NT2/D1 (cell line): ENCODE measurements at regions not wholly inside any gene's neighbourhood (a gene's known extent, or its start where the extent isn't known, plus 50 kb on each side); places are given as distances from the start of the nearest gene placed in this dataset.
A peak's percentile ranks its signal among the peaks of the same experiment; 100 is the strongest.
"Not testable (repeated sequence)": the region's sequence is repeated elsewhere in the genome, so short reads cannot be mapped to it uniquely, and the experiment has no call there.

Experiments
- DNase-seq: peaks from one replicate; pipeline ENCODE4 v3.0.0-alpha.2; 2011; ENCODE audit warnings: low read depth, low spot score
- H3K27me3 ChIP-seq: 2 replicates; pipeline ENCODE4 v1.6.0; 2011; ENCODE audit warnings: mild to moderate bottlenecking; ENCODE audit not compliant: insufficient read length, insufficient read depth
- H3K36me3 ChIP-seq: 2 replicates; pipeline ENCODE4 v1.6.1; 2011; ENCODE audit warnings: mild to moderate bottlenecking, low read length, mixed read lengths; ENCODE audit not compliant: insufficient read depth, insufficient read length
- H3K4me1 ChIP-seq: 2 replicates; pipeline ENCODE4 v1.5.1; 2011; ENCODE audit not compliant: insufficient read depth, insufficient read length
- H3K4me3 ChIP-seq: 2 replicates; pipeline ENCODE4 v1.5.1; 2011; ENCODE audit warnings: low read depth; ENCODE audit not compliant: insufficient read length
- H3K9ac ChIP-seq: 2 replicates; pipeline ENCODE4 v1.6.0; 2011; ENCODE audit warnings: low read depth; ENCODE audit not compliant: insufficient read length
- H3K9me3 ChIP-seq: 2 replicates; pipeline ENCODE4 v1.5.1; 2011; ENCODE audit warnings: mild to moderate bottlenecking, low read length; ENCODE audit not compliant: insufficient read depth

DNA sequence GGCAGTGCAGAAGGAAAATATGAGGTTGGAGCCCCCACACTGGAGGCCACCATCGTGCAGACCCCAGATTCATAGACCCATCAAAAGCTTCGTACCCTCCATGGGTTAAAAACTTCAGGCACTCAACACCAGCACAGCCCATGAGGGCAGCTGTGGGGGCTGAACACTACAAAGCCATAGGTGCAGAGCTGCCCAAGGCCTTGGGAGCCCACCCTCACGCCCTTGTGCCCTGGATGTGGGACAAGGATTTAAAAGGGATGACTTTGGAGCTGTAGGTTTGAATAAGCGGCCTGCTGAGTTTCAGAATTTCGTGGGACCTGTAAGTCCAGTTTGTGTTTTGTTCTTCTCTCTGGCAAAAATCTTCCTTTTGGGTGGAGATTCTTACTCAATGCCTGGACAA, 747.6 kb downstream of the SPATA31A6 start:
- not testable (repeated sequence) for H3K27me3 ChIP-seq, DNase-seq, H3K4me1 ChIP-seq, H3K9me3 ChIP-seq, H3K36me3 ChIP-seq, H3K9ac ChIP-seq, H3K4me3 ChIP-seq

DNA sequence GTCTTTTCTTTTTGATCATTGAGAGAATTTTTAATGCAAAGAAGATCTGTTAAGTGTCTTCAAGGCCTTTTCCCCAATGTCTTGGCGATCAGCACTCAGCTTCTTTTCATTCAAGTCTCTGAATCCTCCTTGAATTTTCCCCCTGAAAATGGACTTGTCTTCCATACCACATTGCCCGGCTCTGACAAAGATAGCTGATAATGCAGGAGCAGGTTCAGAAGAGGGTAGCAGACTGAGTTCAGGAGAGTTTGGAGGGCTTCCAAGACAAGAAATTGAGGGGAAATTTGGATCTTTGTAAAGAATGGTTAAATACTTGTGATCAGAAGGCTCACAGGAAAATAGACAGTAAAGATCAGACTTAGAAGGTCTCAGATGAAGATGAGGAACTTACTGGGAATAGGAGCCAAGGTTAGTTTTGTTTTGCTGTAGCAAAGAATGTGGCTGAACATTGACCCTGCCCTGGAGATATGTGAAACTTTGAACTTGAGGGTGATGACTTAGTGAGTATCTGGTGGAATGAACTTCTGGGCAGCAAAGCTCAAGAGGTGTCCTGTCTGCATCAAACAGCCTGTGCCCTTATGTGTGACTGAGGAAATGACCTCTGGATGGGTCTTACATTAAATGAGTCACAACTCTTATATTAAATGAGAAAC, 754.2 kb downstream of the SPATA31A6 start:
- not testable (repeated sequence) for H3K4me1 ChIP-seq, H3K4me3 ChIP-seq, H3K27me3 ChIP-seq, H3K36me3 ChIP-seq, DNase-seq, H3K9me3 ChIP-seq, H3K9ac ChIP-seq

DNA sequence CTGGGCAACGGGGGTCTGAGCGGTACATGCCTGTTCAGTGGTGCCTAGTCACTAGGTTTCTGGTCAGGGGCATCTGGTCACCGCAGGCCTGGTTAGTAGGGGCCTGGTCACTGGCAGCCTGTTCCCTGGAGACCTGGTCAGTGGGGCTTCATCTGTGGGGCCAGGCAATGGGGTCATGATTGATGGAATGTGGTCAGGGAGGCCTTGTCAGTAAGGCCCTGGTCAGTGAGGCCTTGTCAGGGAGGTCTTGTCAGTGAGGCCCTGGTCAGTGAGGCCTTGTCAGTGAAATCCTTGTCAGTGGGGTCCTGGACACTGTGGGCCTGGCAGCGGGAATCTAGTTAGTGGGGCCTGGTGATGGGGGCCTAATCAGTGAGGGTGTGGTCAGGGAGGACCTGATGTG, 763.6 kb downstream of the SPATA31A6 start:
- H3K9me3 ChIP-seq, H3K4me1 ChIP-seq, H3K4me3 ChIP-seq, H3K27me3 ChIP-seq, DNase-seq, H3K9ac ChIP-seq, H3K36me3 ChIP-seq: not testable (repeated sequence)

DNA sequence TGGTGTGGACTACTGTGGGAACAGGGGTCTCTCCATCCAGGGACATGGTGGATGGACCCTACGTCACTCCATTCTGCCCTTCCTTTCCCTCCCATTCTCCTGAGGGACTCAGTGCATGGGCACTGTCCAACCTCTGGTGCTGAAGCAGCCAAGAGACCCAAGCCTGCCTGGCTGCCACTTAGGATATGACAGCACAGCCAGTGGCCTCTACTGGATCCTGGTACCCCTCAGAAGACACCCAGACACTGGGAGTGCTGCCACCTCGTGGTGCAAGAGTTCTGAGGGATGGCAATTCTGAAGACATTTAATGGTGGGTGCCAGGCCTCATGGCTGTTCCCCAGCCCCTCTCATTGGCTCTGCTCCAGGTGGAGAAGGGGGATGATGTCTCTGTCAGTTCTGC, 767.8 kb downstream of the SPATA31A6 start:
- DNase-seq, H3K4me3 ChIP-seq, H3K9ac ChIP-seq, H3K36me3 ChIP-seq, H3K9me3 ChIP-seq, H3K4me1 ChIP-seq: not testable (repeated sequence)
- H3K27me3 ChIP-seq = peaks cover 12% of the 10 kb centered on the region

DNA sequence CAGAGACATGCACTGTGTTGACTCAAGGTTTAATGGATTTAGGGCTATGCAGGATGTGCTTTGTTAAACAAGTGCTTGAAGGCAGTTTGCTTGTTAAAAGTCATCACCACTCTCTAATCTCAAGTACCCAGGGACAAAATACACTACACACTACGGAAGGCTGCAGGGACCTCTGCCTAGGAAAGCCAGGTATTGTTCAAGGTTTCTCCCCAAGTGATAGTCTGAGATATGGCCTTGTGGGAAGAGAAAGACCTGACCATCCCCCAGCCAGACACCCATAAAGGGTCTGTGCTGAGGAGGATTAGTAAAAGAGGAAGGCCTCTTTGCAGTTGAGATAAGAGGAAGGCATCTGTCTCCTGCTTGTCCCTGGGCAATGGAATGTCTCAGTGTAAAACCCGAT, 781.7 kb downstream of the SPATA31A6 start:
- not testable (repeated sequence) for H3K9ac ChIP-seq, H3K4me3 ChIP-seq, H3K27me3 ChIP-seq, H3K9me3 ChIP-seq, DNase-seq, H3K36me3 ChIP-seq, H3K4me1 ChIP-seq

DNA sequence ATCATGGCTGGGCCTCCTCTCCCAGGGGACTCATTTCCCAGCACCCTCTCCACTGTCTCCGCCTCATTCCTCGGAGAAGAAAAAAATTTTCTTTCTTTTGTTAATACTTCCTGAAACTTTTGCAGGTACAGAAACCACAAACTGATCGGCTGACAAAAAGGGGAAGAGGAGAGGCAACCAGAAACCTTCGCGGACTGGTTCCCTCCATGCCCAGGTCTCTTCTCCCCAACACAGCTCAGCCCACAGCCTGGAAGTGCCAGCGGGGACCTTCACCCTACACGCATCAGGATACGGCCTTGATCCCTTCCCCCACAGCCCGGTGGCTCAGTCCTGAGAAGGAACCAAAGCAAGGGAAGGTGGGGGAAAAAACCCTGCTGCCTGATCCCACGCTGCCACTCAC, 788.4 kb downstream of the SPATA31A6 start:
- not testable (repeated sequence) for H3K9ac ChIP-seq, H3K4me1 ChIP-seq, H3K9me3 ChIP-seq, H3K4me3 ChIP-seq, H3K27me3 ChIP-seq, H3K36me3 ChIP-seq, DNase-seq

DNA sequence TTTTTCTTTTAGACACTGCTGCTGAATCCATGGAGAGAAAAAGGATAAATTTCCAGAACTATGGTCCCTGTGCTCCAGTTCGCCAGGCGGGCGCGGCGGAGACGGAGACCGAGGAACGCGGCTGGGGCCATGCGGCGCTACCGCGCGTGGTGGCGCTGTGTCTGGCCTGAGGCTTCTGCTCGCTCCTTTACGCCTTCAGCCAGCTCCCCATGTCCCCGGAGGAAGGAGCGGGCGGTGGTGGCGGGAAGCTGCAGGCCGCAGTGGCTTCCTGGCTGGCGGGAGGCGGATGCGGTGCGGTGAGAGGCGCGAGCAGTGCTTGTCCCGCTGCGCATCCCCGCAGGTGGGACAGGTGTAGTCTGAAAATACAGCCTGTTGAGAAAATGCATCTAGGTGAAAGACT, 791.3 kb downstream of the SPATA31A6 start:
- not testable (repeated sequence) for H3K4me3 ChIP-seq, H3K4me1 ChIP-seq, H3K27me3 ChIP-seq, H3K9ac ChIP-seq, H3K36me3 ChIP-seq, H3K9me3 ChIP-seq
- DNase-seq = peak; percentile 22

DNA sequence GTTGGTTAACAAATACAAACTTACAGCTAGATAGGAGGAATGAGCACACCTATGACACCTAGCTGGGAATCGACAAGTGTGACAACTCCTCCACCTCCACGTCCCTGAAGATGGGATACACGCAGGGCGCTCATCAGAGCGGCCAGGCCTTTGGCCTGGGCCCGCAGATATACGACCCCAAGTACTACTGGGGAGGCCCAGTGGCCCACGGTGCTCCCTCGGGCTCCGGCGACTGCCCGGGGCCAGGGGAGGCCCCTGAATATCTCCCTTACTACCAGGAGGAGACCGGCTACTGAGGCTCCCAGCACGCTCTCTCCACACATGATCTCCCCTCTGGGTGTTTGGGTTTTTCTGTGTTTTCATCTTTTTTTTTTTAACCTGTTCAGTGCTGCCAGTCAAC, 801.3 kb downstream of the SPATA31A6 start:
- H3K4me3 ChIP-seq, H3K9ac ChIP-seq, H3K4me1 ChIP-seq, H3K36me3 ChIP-seq, H3K27me3 ChIP-seq, DNase-seq, H3K9me3 ChIP-seq: not testable (repeated sequence)
